Fibroblast of lung (primary cell): ENCODE measurements at regions not wholly inside any gene's neighbourhood (a gene's known extent, or its start where the extent isn't known, plus 50 kb on each side); places are given as distances from the start of the nearest gene placed in this dataset.

ENCODE experiments used
- DNase-seq, 2 donors: peaks; one replicate each; pipeline versions ENCODE4 v3.0.0 to v3.0.0-alpha.2; 2010; ENCODE audit warnings: low read depth in 2 of 2
- H2AFZ ChIP-seq: 2 replicates; pipeline ENCODE4 v1.5.1; 2012; ENCODE audit warnings: low read length, control low read depth, inconsistent platforms
- H3K27ac ChIP-seq: 2 replicates; pipeline ENCODE4 v1.5.1; 2011; ENCODE audit warnings: low read length, control low read depth; ENCODE audit not compliant: insufficient read depth
- H3K27me3 ChIP-seq: 2 replicates; pipeline ENCODE4 v1.5.1; 2011; ENCODE audit warnings: mild to moderate bottlenecking, low read length; ENCODE audit not compliant: control insufficient read depth, insufficient read depth
- H3K36me3 ChIP-seq: 2 replicates; pipeline ENCODE4 v1.5.1; 2011; ENCODE audit warnings: low read length; ENCODE audit not compliant: control insufficient read depth, insufficient read depth
- H3K4me1 ChIP-seq: 2 replicates; pipeline ENCODE4 v1.5.1; 2011; ENCODE audit warnings: low read length; ENCODE audit not compliant: control insufficient read depth, insufficient read depth; ENCODE audit errors: extremely low read depth
- H3K4me2 ChIP-seq: 2 replicates; pipeline ENCODE4 v1.5.1; 2011; ENCODE audit warnings: low read length, control low read depth; ENCODE audit not compliant: insufficient read depth; ENCODE audit errors: extremely low read depth
- H3K4me3 ChIP-seq, 4 experiments: fragments of 200-600 bp in 1 of 4; sonication (generic) in 1 of 4; replicated peaks in 1 of 4; 2 replicates each; pipeline ENCODE4 v1.5.1; 2011 to 2016; ENCODE audit warnings: low read length in 4 of 4, low read depth in 3 of 4, mild to moderate bottlenecking in 3 of 4, control low read depth in 2 of 4, inconsistent platforms in 1 of 4, mixed read lengths in 1 of 4; ENCODE audit not compliant: insufficient read depth in 1 of 4; ENCODE audit errors: control extremely low read depth in 1 of 4
- H3K79me2 ChIP-seq: 2 replicates; pipeline ENCODE4 v1.5.1; 2012; ENCODE audit warnings: mild to moderate bottlenecking, low read length, inconsistent platforms; ENCODE audit not compliant: control insufficient read depth, insufficient read depth
- H3K9ac ChIP-seq: 2 replicates; pipeline ENCODE4 v1.5.1; 2011; ENCODE audit warnings: mild to moderate bottlenecking, low read length, control low read depth; ENCODE audit not compliant: insufficient read depth
- H3K9me3 ChIP-seq: 2 replicates; pipeline ENCODE4 v1.5.1; 2012; ENCODE audit warnings: low read depth, low read length; ENCODE audit not compliant: control insufficient read depth, insufficient read depth
- H4K20me1 ChIP-seq: 2 replicates; pipeline ENCODE4 v1.5.1; 2011; ENCODE audit warnings: low read length; ENCODE audit not compliant: control insufficient read depth, insufficient read depth; ENCODE audit errors: extremely low read depth
- CTCF ChIP-seq, 2 donors: IDR thresholded peaks in 1 of 2; conservative IDR thresholded peaks in 1 of 2; 1 replicate in 1 of 2; 2 replicates in 1 of 2; pipeline ENCODE4 v1.5.1; 2011 to 2012; ENCODE audit warnings: low read length in 2 of 2, control low read depth in 1 of 2, inconsistent platforms in 1 of 2, low read depth in 1 of 2, mild to moderate bottlenecking in 1 of 2
- EZH2 ChIP-seq: IDR thresholded peaks from 2 replicates; pipeline ENCODE4 v1.5.1; 2012; ENCODE audit warnings: low read length, control low read depth, mild to moderate bottlenecking; ENCODE audit errors: missing control alignments

- no peak overlapping the region for H2AFZ ChIP-seq
Observed at GRCh38 chr9:88926781-88927505, 64.3 kb upstream of the S1PR3 start.

GRCh38 chr9:88927510-88927909, 63.8 kb upstream of the S1PR3 start:
- Histone ChIP-seq H3K27ac (no peak overlapping the region), H3K9ac (no peak overlapping the region), H3K9me3 (no peaks in the 10 kb centered on the region), H3K79me2 (no peaks in the 10 kb centered on the region), H3K27me3 (no peaks in the 10 kb centered on the region), H3K4me2 (no peak overlapping the region), H3K4me1 (no peaks in the 10 kb centered on the region), H2AFZ (no peak overlapping the region), H3K36me3 (no peaks in the 10 kb centered on the region), H3K4me3 (no peak overlapping the region), H4K20me1 (no peaks in the 10 kb centered on the region)
- DNase-seq = no peak
- no peak for TF ChIP-seq CTCF (conservative IDR thresholded peaks at IDR 0.05 in 1 of 2, IDR thresholded peaks at IDR 0.05 in 1 of 2; ENCODE audit: low read depth in 1 of 2, low read length in 2 of 2)
- TF ChIP-seq EZH2 = no peak

More at GRCh38 chr9:88926781-88927505, 64.3 kb upstream of the S1PR3 start:
- H3K4me2 ChIP-seq = no peak overlapping the region
- TF ChIP-seq EZH2 = no peak
- TF ChIP-seq CTCF (conservative IDR thresholded peaks at IDR 0.05 in 1 of 2, IDR thresholded peaks at IDR 0.05 in 1 of 2; ENCODE audit: low read depth in 1 of 2, low read length in 2 of 2) = no peak
- H3K79me2 ChIP-seq = no peaks in the 10 kb centered on the region
- no peaks in the 10 kb centered on the region for H3K9me3 ChIP-seq
- no peak for DNase-seq
- H4K20me1 ChIP-seq = no peaks in the 10 kb centered on the region
- no peaks in the 10 kb centered on the region for H3K4me1 ChIP-seq
- no peak overlapping the region for H3K4me3 ChIP-seq
- H3K36me3 ChIP-seq = no peaks in the 10 kb centered on the region
- no peak overlapping the region for H3K27ac ChIP-seq
- no peaks in the 10 kb centered on the region for H3K27me3 ChIP-seq
- no peak overlapping the region for H3K9ac ChIP-seq

- no peak overlapping the region for H3K4me2 ChIP-seq
- no peaks in the 10 kb centered on the region for H3K27me3 ChIP-seq
- H3K4me1 ChIP-seq = no peaks in the 10 kb centered on the region
- H3K36me3 ChIP-seq = no peaks in the 10 kb centered on the region
- DNase-seq = no peak
- TF ChIP-seq CTCF (conservative IDR thresholded peaks at IDR 0.05 in 1 of 2, IDR thresholded peaks at IDR 0.05 in 1 of 2; ENCODE audit: low read depth in 1 of 2, low read length in 2 of 2) = no peak
- no peak for TF ChIP-seq EZH2
- no peaks in the 10 kb centered on the region for H3K79me2 ChIP-seq
- H3K9ac ChIP-seq = no peak overlapping the region
- no peak overlapping the region for H3K27ac ChIP-seq
- H3K9me3 ChIP-seq = no peaks in the 10 kb centered on the region
- no peak overlapping the region for H2AFZ ChIP-seq
- H4K20me1 ChIP-seq = no peaks in the 10 kb centered on the region
- no peak overlapping the region for H3K4me3 ChIP-seq
Observed at GRCh38 chr9:88930716-88931115, 60.6 kb upstream of the S1PR3 start.
